Astrocyte of the cerebellum (primary cell): ENCODE measurements at regions not wholly inside any gene's neighbourhood (a gene's known extent, or its start where the extent isn't known, plus 50 kb on each side); places are given as distances from the start of the nearest gene placed in this dataset.

ENCODE experiments used
- DNase-seq: peaks from one replicate; pipeline ENCODE4 v3.0.0-alpha.2; 2011; ENCODE audit warnings: low read depth
- H3K4me3 ChIP-seq: 2 replicates; pipeline ENCODE4 v1.5.1; 2011; ENCODE audit warnings: mild to moderate bottlenecking, low read depth, low read length, moderate library complexity
- CTCF ChIP-seq: IDR thresholded peaks from 2 replicates; pipeline ENCODE4 v1.5.1; 2012; ENCODE audit warnings: low read length, low read depth, moderate library complexity, mild to moderate bottlenecking; ENCODE audit errors: missing control alignments
- in situ Hi-C: cut with HindIII; loops from 2 replicates; pipeline ENCODE4 v1.10.0; 2017; ENCODE audit warnings: low sequenced_read_pairs

GRCh38 chr1:191695865-191696264 lies 462.4 kb upstream of the RGS18 start:
- TF ChIP-seq CTCF, result no peak
- no peak overlapping the region for H3K4me3 ChIP-seq
- in situ Hi-C loops, result no loop called here
- no peak for DNase-seq

GRCh38 chr1:191696354-191696753 lies 461.9 kb upstream of the RGS18 start:
- no peak for DNase-seq
- in situ Hi-C loops, result no loop called here
- TF ChIP-seq CTCF, result no peak
- no peak overlapping the region for H3K4me3 ChIP-seq

GRCh38 chr1:191697556-191697955 lies 460.7 kb upstream of the RGS18 start:
- no peak for TF ChIP-seq CTCF
- DNase-seq, result no peak
- H3K4me3 ChIP-seq, result no peak overlapping the region
- in situ Hi-C loops, result no loop called here

- in situ Hi-C loops, result no loop called here
- DNase-seq, result no peak
- no peak overlapping the region for H3K4me3 ChIP-seq
- no peak for TF ChIP-seq CTCF
These were observed 460.0 kb upstream of the RGS18 start for GRCh38 chr1:191698246-191698645.

GRCh38 chr1:191699343-191699742 lies 458.9 kb upstream of the RGS18 start:
- in situ Hi-C loops, result no loop called here
- no peak overlapping the region for H3K4me3 ChIP-seq
- no peak for DNase-seq
- TF ChIP-seq CTCF, result no peak

- in situ Hi-C loops, result no loop called here
- no peak for DNase-seq
- TF ChIP-seq CTCF, result no peak
- no peak overlapping the region for H3K4me3 ChIP-seq
These were observed 457.3 kb upstream of the RGS18 start for GRCh38 chr1:191700922-191701321.

GRCh38 chr1:191702124-191702523 lies 456.1 kb upstream of the RGS18 start:
- no peak for DNase-seq
- in situ Hi-C loops, result no loop called here
- no peak overlapping the region for H3K4me3 ChIP-seq
- no peak for TF ChIP-seq CTCF
